Right lobe of liver (tissue), 4 donors: ENCODE measurements at regions not wholly inside any gene's neighbourhood (a gene's known extent, or its start where the extent isn't known, plus 50 kb on each side); places are given as distances from the start of the nearest gene placed in this dataset.

Experiments
- POLR2A ChIP-seq: fragments of 450-650 bp; IDR thresholded peaks from one replicate; pipeline ENCODE4 v1.6.1; 2017; ENCODE audit warnings: antibody characterized with exemption, mild to moderate bottlenecking
- TF ChIP-seq, protein P1 (sequence below), 4 donors: fragments of 200-600 bp in 3 of 4; fragments of 450-650 bp in 1 of 4; IDR thresholded peaks; one replicate each; pipeline versions ENCODE4 v1.5.1 to v1.8.0; 2016 to 2022; ENCODE audit warnings: antibody characterized with exemption in 4 of 4, mild to moderate bottlenecking in 2 of 4
- donor health status: DM: no; HTN: no; CAD: no.
- donor health status: DM: no; HTN: no; CAD: no.
- donor health status: DM: no; HTN: yes; CAD: no.

DNA sequence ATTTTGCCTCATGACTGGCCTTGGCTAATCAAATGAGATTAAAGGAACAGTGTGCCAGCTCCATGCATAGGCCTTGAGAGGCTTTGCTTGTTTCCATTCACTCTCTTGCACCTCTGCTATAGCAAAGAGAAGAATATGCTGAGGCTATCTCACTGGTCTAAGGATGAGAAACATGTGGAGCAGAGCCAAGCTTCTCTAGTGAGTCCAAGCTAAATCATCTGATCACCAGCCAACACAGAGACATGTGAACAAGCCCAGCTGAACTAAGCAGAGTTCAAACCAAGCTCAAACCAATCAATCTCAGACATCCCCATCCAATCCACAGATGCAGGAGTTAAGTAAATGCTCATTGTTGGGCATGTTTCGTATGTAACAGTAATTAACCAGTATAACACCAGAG lies 69.4 kb upstream of the API5 start:
- TF ChIP-seq, protein P1, sequence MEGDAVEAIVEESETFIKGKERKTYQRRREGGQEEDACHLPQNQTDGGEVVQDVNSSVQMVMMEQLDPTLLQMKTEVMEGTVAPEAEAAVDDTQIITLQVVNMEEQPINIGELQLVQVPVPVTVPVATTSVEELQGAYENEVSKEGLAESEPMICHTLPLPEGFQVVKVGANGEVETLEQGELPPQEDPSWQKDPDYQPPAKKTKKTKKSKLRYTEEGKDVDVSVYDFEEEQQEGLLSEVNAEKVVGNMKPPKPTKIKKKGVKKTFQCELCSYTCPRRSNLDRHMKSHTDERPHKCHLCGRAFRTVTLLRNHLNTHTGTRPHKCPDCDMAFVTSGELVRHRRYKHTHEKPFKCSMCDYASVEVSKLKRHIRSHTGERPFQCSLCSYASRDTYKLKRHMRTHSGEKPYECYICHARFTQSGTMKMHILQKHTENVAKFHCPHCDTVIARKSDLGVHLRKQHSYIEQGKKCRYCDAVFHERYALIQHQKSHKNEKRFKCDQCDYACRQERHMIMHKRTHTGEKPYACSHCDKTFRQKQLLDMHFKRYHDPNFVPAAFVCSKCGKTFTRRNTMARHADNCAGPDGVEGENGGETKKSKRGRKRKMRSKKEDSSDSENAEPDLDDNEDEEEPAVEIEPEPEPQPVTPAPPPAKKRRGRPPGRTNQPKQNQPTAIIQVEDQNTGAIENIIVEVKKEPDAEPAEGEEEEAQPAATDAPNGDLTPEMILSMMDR (IDR thresholded peaks at IDR 0.05), result no peak
- no peak for TF ChIP-seq POLR2A
